CD4-positive, alpha-beta T cell treated with Interleukin-10 for 1 hour (primary cell): ENCODE measurements at regions not wholly inside any gene's neighbourhood (a gene's known extent, or its start where the extent isn't known, plus 50 kb on each side); places are given as distances from the start of the nearest gene placed in this dataset.

Source experiments
- DNase-seq: peaks from one replicate; pipeline ENCODE4 v3.0.0-alpha.2; 2020

- no peak for DNase-seq
These were observed 103.6 kb upstream of the CDH11 start for GRCh38 chr16:65225488-65225887.

- no peak for DNase-seq
These were observed 103.1 kb upstream of the CDH11 start for GRCh38 chr16:65224994-65225393.

- no peak for DNase-seq
These were observed 102.6 kb upstream of the CDH11 start for GRCh38 chr16:65224471-65224870.

GRCh38 chr16:65223335-65223734 is 101.5 kb upstream of the CDH11 start:
- no peak for DNase-seq

- no peak for DNase-seq
These were observed 100.7 kb upstream of the CDH11 start for GRCh38 chr16:65222536-65222935.

GRCh38 chr16:65222049-65222448 is 100.2 kb upstream of the CDH11 start:
- DNase-seq, result no peak

- DNase-seq, result no peak
These were observed 97.9 kb upstream of the CDH11 start for GRCh38 chr16:65219786-65220185.

GRCh38 chr16:65218348-65218747 is 96.5 kb upstream of the CDH11 start:
- DNase-seq, result no peak

- no peak for DNase-seq
These were observed 92.2 kb upstream of the CDH11 start for GRCh38 chr16:65213866-65214595.

- DNase-seq, result no peak
These were observed 90.9 kb upstream of the CDH11 start for GRCh38 chr16:65212791-65213190.

- no peak for DNase-seq
These were observed 90.4 kb upstream of the CDH11 start for GRCh38 chr16:65212240-65212639.

- no peak for DNase-seq
These were observed 80.6 kb upstream of the CDH11 start for GRCh38 chr16:65202461-65202860.

GRCh38 chr16:65201511-65201910 is 79.6 kb upstream of the CDH11 start:
- no peak for DNase-seq

GRCh38 chr16:65200857-65201256 is 79.0 kb upstream of the CDH11 start:
- no peak for DNase-seq

GRCh38 chr16:65200156-65200773 is 78.4 kb upstream of the CDH11 start:
- no peak for DNase-seq

GRCh38 chr16:65196420-65197075 is 74.7 kb upstream of the CDH11 start:
- DNase-seq, result no peak

GRCh38 chr16:65195998-65196397 is 74.1 kb upstream of the CDH11 start:
- no peak for DNase-seq

GRCh38 chr16:65185241-65185778 is 63.4 kb upstream of the CDH11 start:
- no peak for DNase-seq

GRCh38 chr16:65181071-65181561 is 59.3 kb upstream of the CDH11 start:
- no peak for DNase-seq

- DNase-seq, result no peak
These were observed 56.3 kb upstream of the CDH11 start for GRCh38 chr16:65178151-65178550.

- DNase-seq, result no peak
These were observed 54.7 kb upstream of the CDH11 start for GRCh38 chr16:65176603-65177002.

GRCh38 chr16:65172356-65172755 is 50.5 kb upstream of the CDH11 start:
- DNase-seq, result no peak
